Progenitor cell of endocrine pancreas (in vitro differentiated cells): ENCODE measurements at regions not wholly inside any gene's neighbourhood (a gene's known extent, or its start where the extent isn't known, plus 50 kb on each side); places are given as distances from the start of the nearest gene placed in this dataset.
"Not testable (repeated sequence)": the region's sequence is repeated elsewhere in the genome, so short reads cannot be mapped to it uniquely, and the experiment has no call there.

Experiments
- DNase-seq: peaks from one replicate; pipeline ENCODE4 v3.0.0; 2021; ENCODE audit warnings: low spot score; ENCODE audit not compliant: unreplicated experiment
- H3K27ac Mint-ChIP-seq: 2 replicates; pipeline ENCODE4 v1.8.0; 2021; ENCODE audit warnings: mild to moderate bottlenecking, moderate library complexity, mixed read lengths
- H3K27me3 Mint-ChIP-seq: 2 replicates; pipeline ENCODE4 v1.8.0; 2021; ENCODE audit warnings: mixed read lengths
- H3K36me3 Mint-ChIP-seq: 2 replicates; pipeline ENCODE4 v1.8.0; 2022; ENCODE audit warnings: mixed read lengths; ENCODE audit not compliant: insufficient read depth
- H3K4me1 Mint-ChIP-seq: 2 replicates; pipeline ENCODE4 v1.8.0; 2021; ENCODE audit warnings: low read depth, mixed read lengths
- H3K4me3 Mint-ChIP-seq: 2 replicates; pipeline ENCODE4 v1.8.0; 2021; ENCODE audit warnings: low read depth, mild to moderate bottlenecking, moderate library complexity, mixed read lengths
- H3K9me3 Mint-ChIP-seq: 2 replicates; pipeline ENCODE4 v1.8.0; 2021; ENCODE audit warnings: low read depth, mixed read lengths
- CTCF ChIP-seq: fragments of 200-600 bp; sonication (generic); IDR thresholded peaks from one replicate; pipeline ENCODE4 v1.5.0; 2021; ENCODE audit warnings: antibody characterized with exemption, mild to moderate bottlenecking; ENCODE audit not compliant: unreplicated experiment

- Mint-ChIP-seq H3K27me3 (no peaks in the 10 kb centered on the region), H3K4me1 (peaks cover 16% of the 10 kb centered on the region), H3K9me3 (no peaks in the 10 kb centered on the region), H3K4me3 (no peak overlapping the region), H3K36me3 (no peaks in the 10 kb centered on the region), H3K27ac (no peak overlapping the region)
- TF ChIP-seq CTCF: no peak
- no peak for DNase-seq
These were observed 233.4 kb downstream of the KCNRG start for GRCh38 chr13:50248516-50249143.

GRCh38 chr13:50249144-50249521, 233.9 kb downstream of the KCNRG start:
- Mint-ChIP-seq H3K27me3 (no peaks in the 10 kb centered on the region), H3K9me3 (no peaks in the 10 kb centered on the region), H3K27ac (no peak overlapping the region), H3K4me3 (no peak overlapping the region), H3K4me1 (peaks cover 12% of the 10 kb centered on the region), H3K36me3 (no peaks in the 10 kb centered on the region)
- no peak for TF ChIP-seq CTCF
- DNase-seq: no peak

- DNase-seq: no peak
- no peak overlapping the region for H3K4me3 Mint-ChIP-seq
- H3K27ac Mint-ChIP-seq: no peak overlapping the region
- TF ChIP-seq CTCF: no peak
- H3K9me3 Mint-ChIP-seq: no peaks in the 10 kb centered on the region
- H3K36me3 Mint-ChIP-seq: no peaks in the 10 kb centered on the region
- no peaks in the 10 kb centered on the region for H3K27me3 Mint-ChIP-seq
- H3K4me1 Mint-ChIP-seq: peaks cover 1% of the 10 kb centered on the region
These were observed 235.2 kb downstream of the KCNRG start for GRCh38 chr13:50250401-50250800.

- no peaks in the 10 kb centered on the region for H3K27me3 Mint-ChIP-seq
- no peak for TF ChIP-seq CTCF
- H3K4me3 Mint-ChIP-seq: no peak overlapping the region
- no peak for DNase-seq
- no peaks in the 10 kb centered on the region for H3K36me3 Mint-ChIP-seq
- no peaks in the 10 kb centered on the region for H3K4me1 Mint-ChIP-seq
- no peaks in the 10 kb centered on the region for H3K9me3 Mint-ChIP-seq
- no peak overlapping the region for H3K27ac Mint-ChIP-seq
These were observed 240.4 kb downstream of the KCNRG start for GRCh38 chr13:50255639-50256038.

- H3K27ac Mint-ChIP-seq, DNase-seq, H3K27me3 Mint-ChIP-seq: not testable (repeated sequence)
These were observed 241.5 kb downstream of the KCNRG start for GRCh38 chr13:50256536-50257321.

GRCh38 chr13:50257646-50258045, 242.4 kb downstream of the KCNRG start:
- no peaks in the 10 kb centered on the region for H3K36me3 Mint-ChIP-seq
- TF ChIP-seq CTCF: no peak
- no peaks in the 10 kb centered on the region for H3K27me3 Mint-ChIP-seq
- no peaks in the 10 kb centered on the region for H3K4me1 Mint-ChIP-seq
- H3K4me3 Mint-ChIP-seq: no peak overlapping the region
- H3K9me3 Mint-ChIP-seq: no peaks in the 10 kb centered on the region
- no peak overlapping the region for H3K27ac Mint-ChIP-seq
- no peak for DNase-seq

More at GRCh38 chr13:50256536-50257321, 241.5 kb downstream of the KCNRG start:
- not testable (repeated sequence) for H3K9me3 Mint-ChIP-seq, H3K36me3 Mint-ChIP-seq, H3K4me3 Mint-ChIP-seq, H3K4me1 Mint-ChIP-seq
